ENCODE measurements at regions not wholly inside any gene's neighbourhood (a gene's known extent, or its start where the extent isn't known, plus 50 kb on each side); places are given as distances from the start of the nearest gene placed in this dataset.

GRCh38 chr5:18675041-18675440 is 1040.8 kb downstream of the TAF11L14 start:
- Histone ChIP-seq H3K79me1 (ENCODE audit: low read depth in 1 of 2, low read length in 2 of 2) (no peaks in the 10 kb centered on the region), H4K8ac (ENCODE audit: low read depth in 2 of 2, low read length in 2 of 2) (no peak overlapping the region), H2BK20ac (ENCODE audit: low read depth, low read length) (no peak overlapping the region), H3K9me3 (ENCODE audit: control insufficient read depth, insufficient read depth, low read length) (no peaks in the 10 kb centered on the region), H2AK5ac (ENCODE audit: low read depth, low read length) (no peak overlapping the region), H3K4me1 (ENCODE audit: control insufficient read depth, insufficient read depth, low read length) (no peaks in the 10 kb centered on the region), H3K4me2 (ENCODE audit: low read depth, low read length) (no peak overlapping the region), H3K18ac (ENCODE audit: low read depth, low read length) (no peak overlapping the region), H2BK5ac (ENCODE audit: low read depth, low read length, poor library complexity, severe bottlenecking) (no peak overlapping the region), H3K4ac (ENCODE audit: low read depth, low read length) (no peak overlapping the region), H3K36me3 (ENCODE audit: control insufficient read depth, insufficient read depth, low read length) (no peaks in the 10 kb centered on the region), H3K23ac (ENCODE audit: low read depth, low read length) (no peak overlapping the region), H4K20me1 (ENCODE audit: insufficient read depth, low read length) (no peaks in the 10 kb centered on the region), H3K14ac (replicated peaks; ENCODE audit: low read depth, low read length) (no peak overlapping the region), H3K9me1 (ENCODE audit: insufficient read depth, low read length) (no peaks in the 10 kb centered on the region), H3K4me3 (ENCODE audit: insufficient read depth, low read depth, low read length) (no peak overlapping the region), H3K27ac (ENCODE audit: insufficient read depth, low read length) (no peak overlapping the region), H2BK120ac (ENCODE audit: low read depth, low read length) (no peak overlapping the region), H3K27me3 (ENCODE audit: control insufficient read depth, insufficient read depth, low read length) (no peaks in the 10 kb centered on the region), H4K5ac (ENCODE audit: low read depth, low read length) (no peak overlapping the region), H2BK15ac (ENCODE audit: low read depth, low read length) (no peak overlapping the region), H4K91ac (ENCODE audit: insufficient read depth, low read depth, low read length) (no peak overlapping the region), H2AFZ (replicated peaks; ENCODE audit: low read length, poor library complexity) (no peak overlapping the region), H3K9ac (ENCODE audit: low read depth, low read length) (no peak overlapping the region), H2AK9ac (replicated peaks; ENCODE audit: low read depth, low read length, poor library complexity) (no peak overlapping the region), H3K56ac (ENCODE audit: extremely low read depth, insufficient read depth, low read length) (no peak overlapping the region)
- in situ Hi-C loops (cut with MboI; ENCODE audit: low sequenced_read_pairs): no loop called here
- TF ChIP-seq SMC3 (IDR thresholded peaks at IDR 0.05; ENCODE audit: low read depth, low read length): no peak
- no peak for TF ChIP-seq RFX5 (IDR thresholded peaks at IDR 0.05; ENCODE audit: low read depth, low read length)
- no peak for TF ChIP-seq RCOR1 (IDR thresholded peaks at IDR 0.05; ENCODE audit: insufficient replicate concordance, low read length)
- TF ChIP-seq MAZ (IDR thresholded peaks at IDR 0.05; ENCODE audit: borderline replicate concordance, low read depth, low read length): no peak
- no peak for TF ChIP-seq FOS (IDR thresholded peaks at IDR 0.05; ENCODE audit: low read depth, low read length)
- TF ChIP-seq CEBPB (IDR thresholded peaks at IDR 0.05; ENCODE audit: low read depth, low read length): no peak
- TF ChIP-seq NFE2L2 (IDR thresholded peaks at IDR 0.05; ENCODE audit: low read depth, low read length): no peak
- TF ChIP-seq RAD21 (IDR thresholded peaks at IDR 0.05; ENCODE audit: low read length): no peak
- no peak for TF ChIP-seq POLR2A (IDR thresholded peaks at IDR 0.05; ENCODE audit: low read depth, low read length)
- no peak for TF ChIP-seq BHLHE40 (IDR thresholded peaks at IDR 0.05; ENCODE audit: low read depth, low read length)
- no peak for TF ChIP-seq MAFK (IDR thresholded peaks at IDR 0.05; ENCODE audit: low read depth, low read length)
- TF ChIP-seq, protein P1, sequence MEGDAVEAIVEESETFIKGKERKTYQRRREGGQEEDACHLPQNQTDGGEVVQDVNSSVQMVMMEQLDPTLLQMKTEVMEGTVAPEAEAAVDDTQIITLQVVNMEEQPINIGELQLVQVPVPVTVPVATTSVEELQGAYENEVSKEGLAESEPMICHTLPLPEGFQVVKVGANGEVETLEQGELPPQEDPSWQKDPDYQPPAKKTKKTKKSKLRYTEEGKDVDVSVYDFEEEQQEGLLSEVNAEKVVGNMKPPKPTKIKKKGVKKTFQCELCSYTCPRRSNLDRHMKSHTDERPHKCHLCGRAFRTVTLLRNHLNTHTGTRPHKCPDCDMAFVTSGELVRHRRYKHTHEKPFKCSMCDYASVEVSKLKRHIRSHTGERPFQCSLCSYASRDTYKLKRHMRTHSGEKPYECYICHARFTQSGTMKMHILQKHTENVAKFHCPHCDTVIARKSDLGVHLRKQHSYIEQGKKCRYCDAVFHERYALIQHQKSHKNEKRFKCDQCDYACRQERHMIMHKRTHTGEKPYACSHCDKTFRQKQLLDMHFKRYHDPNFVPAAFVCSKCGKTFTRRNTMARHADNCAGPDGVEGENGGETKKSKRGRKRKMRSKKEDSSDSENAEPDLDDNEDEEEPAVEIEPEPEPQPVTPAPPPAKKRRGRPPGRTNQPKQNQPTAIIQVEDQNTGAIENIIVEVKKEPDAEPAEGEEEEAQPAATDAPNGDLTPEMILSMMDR (conservative IDR thresholded peaks at IDR 0.05; ENCODE audit: low read depth, low read length): no peak
- TF ChIP-seq, protein P2, sequence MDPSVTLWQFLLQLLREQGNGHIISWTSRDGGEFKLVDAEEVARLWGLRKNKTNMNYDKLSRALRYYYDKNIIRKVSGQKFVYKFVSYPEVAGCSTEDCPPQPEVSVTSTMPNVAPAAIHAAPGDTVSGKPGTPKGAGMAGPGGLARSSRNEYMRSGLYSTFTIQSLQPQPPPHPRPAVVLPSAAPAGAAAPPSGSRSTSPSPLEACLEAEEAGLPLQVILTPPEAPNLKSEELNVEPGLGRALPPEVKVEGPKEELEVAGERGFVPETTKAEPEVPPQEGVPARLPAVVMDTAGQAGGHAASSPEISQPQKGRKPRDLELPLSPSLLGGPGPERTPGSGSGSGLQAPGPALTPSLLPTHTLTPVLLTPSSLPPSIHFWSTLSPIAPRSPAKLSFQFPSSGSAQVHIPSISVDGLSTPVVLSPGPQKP (IDR thresholded peaks at IDR 0.05; ENCODE audit: borderline replicate concordance, low read depth, low read length): no peak
- TF ChIP-seq MXI1 (IDR thresholded peaks at IDR 0.05; ENCODE audit: borderline replicate concordance, low read depth, low read length): no peak
- ChIA-PET CTCF (interaction anchor here (0.7 kb wide), 1 partner anchor 1431 kb away, joined by 4 read pairs; no protein-coding TSS in a partner anchor), POLR2A (ENCODE audit: unreplicated experiment) (no interaction called here)
- WGBS, 2 experiments (ENCODE audit: extremely low coverage in 2 of 2, insufficient read length in 1 of 2): no CpG with 5 or more reads among the region's 2 CpGs
- dilution Hi-C loops (cut with HindIII; ENCODE audit: low sequenced_read_pairs, unreplicated experiment): no loop called here
- ATAC-seq (ENCODE audit: low read depth) (no peak), DNase-seq (no peak)
- BruUV-seq (replicated peaks): no TSS peak
- intact Hi-C loops (cut with micrococcal nuclease): no loop called here

All from IMR-90 (cell line).